NCI-H82 (cell line): ENCODE measurements at regions not wholly inside any gene's neighbourhood (a gene's known extent, or its start where the extent isn't known, plus 50 kb on each side); places are given as distances from the start of the nearest gene placed in this dataset.

Experiments used
- DNase-seq: peaks from one replicate; lab custom pipeline; 2025; lab: John Stamatoyannopoulos, UW

DNA sequence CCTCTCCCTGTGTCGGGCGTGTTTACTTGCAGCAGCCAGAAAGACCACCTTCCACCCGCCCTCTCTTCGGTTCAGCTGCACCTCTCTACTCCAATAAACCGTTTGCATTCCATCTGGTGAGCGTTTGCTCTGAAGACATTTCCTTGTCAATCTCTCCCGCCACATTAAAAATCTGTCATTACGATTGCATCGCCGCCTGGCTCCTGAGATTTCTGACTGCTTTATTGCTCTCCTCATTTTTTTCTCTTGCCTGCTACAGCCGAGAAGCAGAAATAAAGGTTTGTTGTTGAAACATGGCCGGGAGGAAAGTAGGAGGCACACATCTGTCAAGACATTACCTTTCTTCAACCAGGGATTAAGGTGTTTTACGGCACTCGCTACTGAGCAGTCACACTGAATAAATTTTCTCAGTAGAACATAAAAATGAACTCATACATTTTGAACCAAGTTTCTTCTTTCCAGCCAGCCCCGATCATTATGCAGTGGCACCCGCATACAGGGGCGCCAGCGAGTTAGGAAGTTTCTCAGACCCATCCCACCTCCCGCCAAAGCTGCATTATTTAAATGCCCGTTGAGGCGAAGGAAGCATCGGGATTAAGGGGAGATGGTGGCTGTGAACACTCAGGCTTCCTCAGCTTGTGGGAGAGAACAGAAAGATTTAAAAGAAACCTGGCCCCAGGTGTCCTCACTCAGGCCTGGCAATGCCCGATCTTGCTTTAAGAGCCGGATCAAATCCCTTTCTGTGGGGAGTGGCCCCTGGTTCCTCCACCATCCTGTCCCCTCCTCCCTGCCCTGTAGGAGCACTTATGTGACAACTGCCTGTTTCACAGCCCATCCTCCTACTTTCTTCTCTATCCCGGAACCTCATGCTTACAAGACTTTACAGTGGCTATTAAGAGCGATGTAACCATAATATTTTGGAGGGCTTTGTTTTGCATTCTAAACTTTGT lies 1108.9 kb downstream of the BCL11B start:
- DNase-seq = no peak

DNA sequence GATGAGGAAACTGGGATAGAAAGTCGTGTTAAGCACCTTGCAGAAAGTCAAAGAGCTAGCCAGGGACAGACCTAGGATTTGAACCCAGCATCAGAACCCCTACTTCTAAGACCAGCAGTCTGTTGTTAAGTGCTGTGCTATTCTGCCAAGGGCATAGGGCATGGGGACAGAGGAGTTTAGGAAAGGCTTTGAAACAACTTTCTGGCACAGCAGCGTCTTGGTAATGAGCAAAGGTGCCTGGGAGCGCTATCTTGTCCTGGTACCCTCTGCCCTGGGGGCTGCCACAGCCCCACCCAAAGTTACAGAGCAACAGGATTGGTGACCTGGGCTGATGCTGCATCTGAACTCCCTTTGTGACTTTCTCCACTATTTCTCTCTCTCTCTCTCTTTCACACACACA lies 1108.1 kb downstream of the BCL11B start:
- no peak for DNase-seq

DNA sequence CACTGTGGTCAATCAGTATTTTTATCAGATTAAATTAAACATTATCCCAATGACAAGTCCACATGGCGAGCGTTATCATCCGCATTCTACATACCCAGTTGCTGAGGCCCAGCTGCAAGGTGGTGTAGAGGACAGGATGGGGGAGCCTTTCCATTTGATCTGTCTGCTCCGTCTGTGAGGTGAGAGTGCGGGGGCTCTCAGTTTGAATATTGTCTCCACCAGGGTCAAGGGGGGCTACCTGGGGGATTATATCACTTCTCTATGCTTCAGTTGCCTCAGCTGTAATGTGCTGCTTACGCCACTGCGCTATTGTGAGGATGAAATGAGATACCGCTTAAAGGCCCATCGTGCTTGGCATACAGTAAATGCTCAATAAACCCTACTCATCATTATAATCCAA lies 1106.0 kb downstream of the BCL11B start:
- DNase-seq = no peak

DNA sequence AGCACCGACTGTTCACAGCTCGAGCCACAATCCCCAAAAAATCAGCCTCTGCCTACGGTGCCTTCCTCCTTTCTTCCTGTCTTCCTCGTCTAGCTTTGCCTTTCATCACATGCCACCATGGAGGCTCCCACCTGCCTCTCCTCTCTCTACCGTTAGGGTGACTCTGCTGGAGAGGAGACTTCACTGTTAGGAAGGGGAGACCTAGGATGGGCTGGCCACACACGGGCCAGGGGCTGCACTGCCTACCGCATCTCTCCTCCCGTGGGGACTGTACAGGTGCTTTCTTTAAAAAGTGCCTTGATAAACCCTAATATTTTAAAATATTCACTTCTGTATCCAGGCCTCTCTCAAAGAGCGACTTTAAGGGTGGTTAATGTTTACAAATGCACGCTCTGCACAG lies 1104.7 kb downstream of the BCL11B start:
- DNase-seq = no peak

DNA sequence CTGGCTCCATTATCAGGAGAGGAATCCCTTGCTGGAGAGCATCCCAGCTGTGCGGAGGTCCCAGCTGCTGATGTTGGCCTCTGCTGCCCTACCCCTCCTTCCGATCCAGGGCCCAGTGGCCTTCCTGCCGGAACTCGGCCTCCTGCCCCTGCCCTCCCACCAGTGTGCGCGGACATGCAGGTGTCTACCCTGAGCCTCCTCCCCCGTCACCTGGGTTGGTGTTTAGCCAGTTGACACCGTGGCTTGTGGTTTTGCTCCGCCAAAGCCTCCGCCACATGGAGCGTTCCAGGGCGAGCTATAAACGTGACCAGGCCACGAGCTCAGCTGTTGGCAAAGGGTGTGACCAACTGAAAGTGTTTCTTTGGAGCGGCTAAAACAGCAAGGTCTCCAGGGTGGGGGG lies 1104.3 kb downstream of the BCL11B start:
- DNase-seq = no peak

DNA sequence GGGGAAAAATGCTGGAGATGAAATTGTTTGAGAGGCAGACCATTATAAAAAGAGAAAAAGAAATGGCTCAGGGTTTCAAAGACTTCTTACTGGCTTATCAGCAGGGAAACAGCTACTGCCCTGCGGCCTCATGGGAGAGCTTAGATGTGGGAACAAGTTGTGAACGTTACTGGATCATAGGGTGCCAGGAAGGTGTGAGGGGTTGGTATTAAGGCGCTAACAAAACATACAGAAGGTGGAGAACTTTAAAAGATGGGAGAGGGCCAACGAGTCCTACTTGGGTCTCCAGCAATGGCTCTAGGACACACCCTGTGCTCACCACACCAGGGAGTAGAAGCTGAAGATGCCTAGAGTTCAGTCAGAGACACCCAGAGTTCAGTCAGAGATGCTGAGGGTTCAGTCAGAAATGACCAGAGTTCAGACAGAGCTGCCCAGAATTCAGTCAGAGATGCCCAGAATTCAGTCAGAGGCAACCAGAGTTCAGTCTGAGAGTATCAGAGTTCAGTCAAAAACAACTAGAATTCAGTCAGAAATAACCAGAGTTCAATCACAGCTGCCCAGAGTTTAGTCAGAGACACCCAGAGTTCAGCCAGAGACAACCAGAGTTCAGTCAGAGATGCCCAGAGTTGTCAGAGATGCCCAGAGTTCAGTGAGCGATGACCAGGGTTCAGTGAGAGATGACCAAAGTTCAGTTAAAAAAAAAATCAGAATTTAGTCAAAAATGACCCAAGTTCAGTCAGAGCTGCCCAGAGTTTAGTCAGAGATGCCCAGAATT lies 1103.6 kb downstream of the BCL11B start:
- no peak for DNase-seq

DNA sequence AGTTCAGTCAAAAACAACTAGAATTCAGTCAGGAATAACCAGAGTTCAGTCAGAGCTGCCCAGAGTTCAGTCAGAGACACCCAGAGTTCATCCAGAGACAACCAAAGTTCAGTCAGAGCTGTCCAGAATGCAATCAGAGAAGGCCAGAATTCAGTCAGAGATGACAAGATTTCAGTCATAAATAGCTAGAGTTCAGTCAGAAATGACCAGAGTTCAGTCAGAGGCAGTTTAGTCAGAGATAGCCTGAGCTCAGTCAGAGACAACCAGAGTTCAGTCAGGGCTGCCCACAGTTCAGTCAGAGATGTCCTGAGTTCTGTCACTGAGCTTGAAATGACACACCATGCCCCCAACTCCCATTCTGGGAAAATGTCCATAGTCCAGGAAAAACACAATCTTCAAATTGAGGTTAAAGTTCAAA lies 1102.8 kb downstream of the BCL11B start:
- DNase-seq = no peak

DNA sequence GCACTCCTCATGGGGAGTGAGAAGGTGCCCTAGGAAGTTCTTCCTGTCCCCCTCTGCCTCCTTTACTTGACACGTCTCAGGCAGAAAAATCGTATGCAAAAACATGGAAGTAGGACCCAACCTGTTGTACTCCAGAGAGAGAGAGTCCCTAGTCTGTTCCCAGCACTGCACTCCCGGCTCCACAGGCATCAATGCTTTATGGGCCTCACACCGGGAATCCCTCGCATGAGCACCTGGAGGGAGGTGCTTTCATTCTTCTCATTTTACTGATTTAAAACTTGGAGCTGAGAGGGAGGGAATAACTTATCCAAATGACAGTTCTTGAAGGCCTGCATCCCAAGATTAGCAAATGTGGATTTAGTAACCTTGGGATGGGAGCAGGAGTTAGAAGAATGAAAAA lies 1101.4 kb downstream of the BCL11B start:
- no peak for DNase-seq

DNA sequence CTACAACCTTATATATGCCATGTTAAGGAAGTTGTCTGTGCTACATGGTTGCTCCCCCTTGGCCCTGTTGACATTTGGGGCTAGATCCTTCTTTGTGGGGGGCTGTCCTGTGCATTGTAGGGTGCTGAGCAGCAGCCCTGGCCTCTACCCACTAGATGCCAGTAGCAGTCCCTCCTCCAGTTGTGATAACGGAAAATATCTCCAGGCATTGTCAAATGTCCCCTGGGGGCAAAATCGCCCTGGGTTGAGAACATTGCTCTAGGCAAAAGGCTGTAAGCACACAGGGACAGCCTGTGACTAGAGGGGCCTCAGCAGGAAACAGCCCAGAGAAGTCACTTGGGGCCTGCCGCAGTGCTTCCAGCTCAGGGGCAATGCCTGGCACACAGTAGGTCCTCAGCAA lies 1100.3 kb downstream of the BCL11B start:
- DNase-seq = no peak

DNA sequence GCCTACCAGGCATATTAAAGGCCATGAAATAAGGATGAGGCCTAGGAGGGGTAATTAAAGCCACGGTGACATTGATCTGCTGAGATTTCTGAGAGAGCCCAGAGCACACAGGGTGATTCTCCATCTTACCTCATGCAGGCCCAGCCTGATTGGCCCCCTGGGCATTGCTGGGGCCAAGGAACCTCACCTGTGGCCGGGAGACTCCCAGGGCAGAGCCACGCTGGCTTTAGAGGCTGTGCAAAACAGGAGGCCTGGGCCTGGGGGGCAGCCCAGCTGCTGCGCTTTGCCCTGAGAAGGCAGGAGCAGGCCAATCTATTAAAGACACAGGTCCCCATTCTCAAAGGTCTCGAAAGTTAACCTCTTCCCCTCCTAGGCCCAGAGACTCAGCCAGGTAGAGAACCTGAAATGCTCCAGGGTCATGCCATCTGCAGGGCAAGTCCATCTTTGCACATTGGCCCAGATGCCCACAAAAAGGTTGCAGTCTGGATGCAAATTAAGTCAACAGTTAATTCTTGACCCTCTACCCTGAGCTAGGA lies 1099.7 kb downstream of the BCL11B start:
- DNase-seq = no peak

DNA sequence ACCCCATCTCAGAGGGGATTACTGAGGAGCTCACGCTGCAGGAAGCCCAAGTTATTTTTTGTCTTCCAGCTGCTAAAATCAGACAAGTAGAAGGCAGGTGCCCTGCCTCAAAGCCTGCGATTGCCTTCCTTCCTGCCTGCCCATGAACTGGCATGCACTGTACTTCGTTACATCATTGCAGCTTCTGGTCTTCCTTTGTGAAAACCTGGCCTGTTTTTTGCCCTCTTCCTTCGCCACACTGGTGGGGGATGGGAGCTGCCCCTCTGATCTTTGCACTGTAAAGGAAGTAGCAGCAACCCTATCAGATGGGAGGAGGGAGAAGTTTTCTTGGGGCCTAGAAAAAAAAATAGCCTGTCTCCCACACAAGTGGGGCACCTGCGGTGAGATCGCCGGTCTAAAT lies 1098.7 kb downstream of the BCL11B start:
- DNase-seq = no peak

DNA sequence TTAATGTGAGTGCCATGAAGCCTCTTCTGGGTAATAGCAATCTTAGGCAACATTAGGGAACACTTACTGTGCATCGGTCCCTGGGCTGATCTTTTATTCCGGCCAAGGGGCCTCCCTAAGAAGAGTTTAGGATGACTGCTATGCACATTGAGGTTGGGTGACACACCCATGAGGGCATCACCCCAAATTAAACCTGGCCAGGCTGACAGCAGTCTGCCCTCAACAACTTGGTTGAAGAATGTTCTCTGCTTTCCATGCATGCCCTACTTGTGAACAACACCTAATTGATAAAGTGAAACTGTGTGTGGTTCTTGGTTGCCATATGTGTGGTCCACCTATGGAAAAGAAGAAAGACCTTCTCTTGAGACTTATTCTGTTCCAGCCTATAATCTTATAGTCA lies 1098.0 kb downstream of the BCL11B start:
- DNase-seq = no peak

DNA sequence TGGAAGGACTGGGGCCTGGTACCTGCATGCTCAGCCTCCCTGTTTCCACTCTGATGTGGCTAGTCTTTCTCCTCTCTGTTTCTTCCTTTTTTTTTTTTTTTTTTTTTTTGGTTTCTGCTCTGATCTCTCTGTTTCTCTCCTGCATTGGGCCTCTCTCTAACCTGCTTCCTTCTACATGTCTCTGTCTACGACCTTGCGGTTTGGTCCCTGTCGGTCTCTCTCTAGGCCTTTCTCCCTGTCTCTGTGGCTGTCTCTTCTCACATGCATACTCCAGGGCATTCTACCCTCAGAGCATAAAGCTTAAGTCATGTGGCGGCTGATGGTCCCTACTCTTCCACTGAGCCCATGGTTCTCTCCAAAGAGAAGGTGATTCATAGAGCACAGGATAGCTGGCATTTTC lies 1096.6 kb downstream of the BCL11B start:
- no peak for DNase-seq

DNA sequence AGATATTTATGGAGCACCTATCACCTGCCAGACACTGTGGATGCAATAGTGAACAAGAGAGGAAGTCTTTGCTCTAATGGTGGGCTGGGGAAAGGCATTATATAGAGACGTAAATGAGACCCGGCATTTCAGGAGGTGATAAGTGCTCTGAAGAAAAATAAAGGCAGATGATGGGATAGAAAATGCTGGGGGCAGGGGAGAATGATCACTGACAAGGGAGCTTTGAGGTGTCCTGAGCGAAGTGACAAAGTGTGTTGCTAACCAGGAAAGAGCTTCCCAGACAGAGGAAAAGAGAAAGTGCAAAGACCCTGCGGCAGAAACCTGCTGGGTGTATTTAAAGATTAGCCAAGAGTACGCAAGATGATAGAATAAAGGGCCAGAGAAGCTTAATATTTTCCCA lies 1096.1 kb downstream of the BCL11B start:
- DNase-seq = no peak

DNA sequence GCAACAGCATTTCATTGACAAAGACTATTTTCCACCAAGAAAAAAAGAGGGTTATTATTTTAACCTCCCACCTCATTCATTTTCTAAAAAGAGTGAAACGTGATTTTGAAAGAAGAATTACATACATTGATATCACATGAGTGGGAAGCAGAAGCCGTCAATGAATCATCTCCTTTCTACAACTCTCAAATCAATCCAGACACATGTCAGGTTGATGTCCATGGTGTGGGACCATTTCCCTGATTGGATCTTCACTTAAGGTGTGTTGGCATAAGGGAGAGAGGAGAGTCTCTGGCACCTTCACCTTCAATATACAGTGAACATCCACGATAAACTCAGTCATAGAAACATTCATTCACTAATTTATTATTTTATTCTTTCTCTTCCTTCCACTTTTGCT lies 1095.1 kb downstream of the BCL11B start:
- no peak for DNase-seq

DNA sequence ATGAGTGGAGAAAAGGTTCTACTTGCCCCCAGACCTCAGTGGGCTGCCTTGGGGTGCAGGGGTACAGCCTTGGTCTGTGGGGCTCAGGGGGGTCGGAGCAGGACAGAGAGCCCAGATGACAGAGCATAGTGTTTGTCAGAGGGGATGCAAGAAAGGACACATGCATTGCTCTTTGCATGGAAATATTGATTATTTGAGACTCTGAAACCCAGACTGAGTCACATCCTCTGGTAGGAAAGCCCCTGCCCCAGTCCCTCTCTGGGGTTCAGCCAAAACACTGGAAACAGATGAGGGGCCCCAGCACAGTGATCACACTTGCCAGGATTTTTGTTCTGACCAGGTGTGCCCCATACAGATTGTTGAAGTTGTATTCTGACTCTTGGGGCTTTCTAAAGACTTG lies 1094.4 kb downstream of the BCL11B start:
- DNase-seq = no peak

DNA sequence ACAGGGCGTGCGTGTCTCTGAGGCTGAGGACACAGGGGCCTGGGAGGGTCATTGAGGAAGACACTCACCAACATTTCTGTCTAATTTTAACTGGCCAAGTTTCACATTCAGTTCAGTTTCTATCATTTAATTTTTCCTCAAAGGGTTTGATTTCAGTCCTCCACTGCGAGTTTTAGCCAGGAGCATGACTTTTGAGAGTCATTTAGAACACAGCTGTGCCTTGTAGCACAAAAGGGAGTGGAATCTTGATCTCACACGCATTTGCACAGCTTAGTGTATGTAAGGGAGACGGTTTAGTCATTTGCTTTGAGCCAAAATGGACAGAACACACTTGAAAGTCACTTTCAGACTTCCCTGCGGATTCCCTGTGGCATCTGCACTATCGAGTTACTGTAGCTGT lies 1090.8 kb downstream of the BCL11B start:
- DNase-seq = no peak

DNA sequence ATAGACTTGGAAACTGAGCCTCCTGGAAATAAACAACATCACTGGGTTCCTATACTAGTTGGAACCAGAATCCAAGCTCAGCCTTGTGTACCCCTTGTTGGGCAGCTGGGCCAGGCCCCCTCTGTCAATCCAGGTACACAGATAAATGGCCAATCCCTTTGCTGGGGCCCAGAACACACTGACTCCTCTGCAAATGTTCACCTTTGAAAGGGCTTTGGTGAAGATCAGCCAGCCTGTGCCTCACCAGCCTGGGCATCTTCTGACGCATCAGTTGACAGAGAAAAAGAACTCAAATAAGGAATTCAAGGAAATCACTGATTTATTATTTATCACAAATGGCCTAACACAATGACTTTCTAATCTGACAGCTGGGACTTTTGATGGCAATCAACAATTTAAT lies 1090.2 kb downstream of the BCL11B start:
- DNase-seq = no peak

DNA sequence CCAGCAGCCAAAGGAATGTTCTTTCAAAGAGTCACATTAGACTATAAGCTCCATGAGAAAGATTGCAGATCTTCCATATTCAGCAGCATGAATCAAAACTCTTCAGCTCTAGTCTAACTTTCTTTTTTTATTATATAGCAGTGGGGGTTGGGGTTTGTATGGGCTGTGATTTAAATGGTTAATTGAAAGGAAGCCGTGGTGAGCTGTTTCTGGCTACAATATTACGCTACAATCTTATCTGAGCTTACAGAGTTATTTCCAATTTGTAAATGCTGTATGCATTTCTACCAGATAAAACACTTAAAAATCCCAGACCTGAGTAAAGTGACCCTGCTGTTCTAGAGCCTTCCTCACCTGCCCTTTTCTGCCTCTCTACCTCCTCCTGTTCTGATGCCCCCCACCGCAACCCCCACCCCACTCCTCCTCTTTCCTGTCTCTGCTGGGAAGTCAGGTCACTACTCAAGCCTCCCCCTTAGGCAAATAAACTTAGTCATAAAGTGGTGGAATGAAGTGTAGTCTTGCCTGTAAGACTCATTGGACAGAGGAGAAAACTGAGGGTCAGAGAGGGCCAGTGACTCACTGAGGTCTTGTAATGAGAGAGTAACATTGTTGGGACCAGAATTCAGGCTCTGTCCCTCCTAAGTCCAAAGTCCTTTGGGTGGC lies 1089.5 kb downstream of the BCL11B start:
- DNase-seq = no peak

DNA sequence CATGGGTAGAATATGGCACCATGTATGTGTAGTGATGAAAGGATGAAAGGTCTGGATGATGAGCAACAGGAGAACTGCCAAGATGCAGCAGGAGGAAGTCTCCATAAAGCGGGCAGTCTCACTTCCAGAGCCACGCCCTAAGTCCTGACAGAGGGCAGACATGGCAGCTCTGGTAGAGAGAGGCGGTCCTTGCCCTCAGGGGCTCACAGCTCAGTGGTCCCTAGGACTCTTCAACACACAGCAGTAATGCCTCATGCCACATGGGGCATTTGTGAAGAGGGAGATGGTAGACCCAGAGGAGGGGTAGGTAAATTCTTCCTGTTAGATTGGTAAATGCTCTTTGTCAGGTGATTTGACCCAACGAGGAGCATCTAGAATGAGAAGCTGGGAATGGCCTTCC lies 1088.4 kb downstream of the BCL11B start:
- DNase-seq = no peak

DNA sequence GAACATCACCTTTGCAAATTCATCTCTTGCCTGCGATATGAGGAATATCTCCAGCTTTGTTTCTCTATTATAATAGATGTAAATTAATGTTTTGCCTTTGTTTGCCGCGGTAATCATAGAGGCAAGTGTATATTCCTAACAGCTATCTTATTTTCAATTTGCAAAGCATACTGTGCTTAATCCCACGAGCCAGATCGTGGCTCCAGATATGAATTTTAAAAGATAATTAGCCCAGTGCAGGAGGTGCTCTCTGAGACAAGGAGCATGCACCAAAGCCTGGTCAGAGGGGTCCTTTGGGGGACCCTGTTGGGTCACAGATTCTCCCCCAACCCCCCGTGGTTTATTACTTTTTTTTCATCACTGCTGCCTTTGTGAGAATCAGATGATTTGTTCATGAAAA lies 1087.5 kb downstream of the BCL11B start:
- no peak for DNase-seq

DNA sequence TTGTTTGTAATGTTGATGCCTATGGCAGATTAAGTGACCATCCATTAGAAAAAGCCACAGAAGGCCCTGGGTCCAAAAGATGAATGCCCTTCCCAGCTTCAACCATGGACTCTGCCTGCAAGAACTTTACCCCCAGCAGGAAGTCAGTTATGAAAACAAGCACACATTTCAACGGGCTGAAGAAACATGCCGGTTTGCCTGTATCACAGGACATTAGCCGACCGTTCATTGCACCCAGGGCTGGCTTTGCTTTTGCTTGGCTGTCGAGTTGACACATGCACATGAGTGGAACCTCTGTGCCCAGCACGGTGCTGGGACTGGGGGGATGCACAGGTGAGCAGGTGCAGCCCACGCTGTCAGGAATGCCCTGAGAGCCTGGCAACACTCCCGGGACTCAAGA lies 1087.0 kb downstream of the BCL11B start:
- DNase-seq = no peak

DNA sequence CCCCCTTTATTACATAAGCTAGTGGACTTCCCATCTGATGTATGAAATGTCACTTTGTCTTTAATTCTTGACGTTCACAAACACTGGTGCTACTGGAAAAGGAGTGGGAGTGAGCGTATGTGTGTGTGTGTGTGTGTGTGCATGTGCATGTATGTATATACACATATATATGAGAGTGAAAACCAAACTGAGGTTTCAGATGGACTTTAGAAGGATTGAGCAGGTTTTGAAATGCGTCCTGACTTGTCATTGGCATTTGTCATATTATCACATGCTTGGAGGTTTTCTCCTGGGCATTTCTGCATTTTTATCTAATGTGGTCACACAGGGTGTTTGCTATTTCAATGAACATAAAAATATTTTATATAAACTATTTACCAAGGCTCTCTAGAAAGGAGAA lies 1085.9 kb downstream of the BCL11B start:
- DNase-seq = no peak
